HFFc6 (cell line): ENCODE measurements at regions not wholly inside any gene's neighbourhood (a gene's known extent, or its start where the extent isn't known, plus 50 kb on each side); places are given as distances from the start of the nearest gene placed in this dataset.

Experiments
- DNase-seq: peaks from one replicate; pipeline ENCODE4 v3.0.0-alpha.2; 2018
- H3K27ac Mint-ChIP-seq: 2 replicates; pipeline ENCODE4 v1.8.0; 2020; ENCODE audit warnings: mild to moderate bottlenecking, mixed read lengths
- H3K27me3 Mint-ChIP-seq: 2 replicates; pipeline ENCODE4 v1.8.0; 2021; ENCODE audit warnings: mild to moderate bottlenecking, moderate library complexity, mixed read lengths; ENCODE audit not compliant: insufficient read depth
- H3K36me3 Mint-ChIP-seq: 2 replicates; pipeline ENCODE4 v1.8.0; 2021; ENCODE audit warnings: low read depth, mixed read lengths
- H3K4me1 Mint-ChIP-seq: 2 replicates; pipeline ENCODE4 v1.8.0; 2020; ENCODE audit warnings: low read depth, mixed read lengths
- H3K4me3 Mint-ChIP-seq: 2 replicates; pipeline ENCODE4 v1.8.0; 2020; ENCODE audit warnings: mild to moderate bottlenecking, moderate library complexity, mixed read lengths
- H3K9me3 Mint-ChIP-seq: 2 replicates; pipeline ENCODE4 v1.8.0; 2020; ENCODE audit warnings: mild to moderate bottlenecking, mixed read lengths
- TF ChIP-seq, protein P1 (sequence below): fragments of 200-600 bp; sonication (generic); IDR thresholded peaks from 2 replicates; pipeline ENCODE4 v1.5.0; 2021; ENCODE audit warnings: antibody characterized with exemption, mild to moderate bottlenecking

DNA sequence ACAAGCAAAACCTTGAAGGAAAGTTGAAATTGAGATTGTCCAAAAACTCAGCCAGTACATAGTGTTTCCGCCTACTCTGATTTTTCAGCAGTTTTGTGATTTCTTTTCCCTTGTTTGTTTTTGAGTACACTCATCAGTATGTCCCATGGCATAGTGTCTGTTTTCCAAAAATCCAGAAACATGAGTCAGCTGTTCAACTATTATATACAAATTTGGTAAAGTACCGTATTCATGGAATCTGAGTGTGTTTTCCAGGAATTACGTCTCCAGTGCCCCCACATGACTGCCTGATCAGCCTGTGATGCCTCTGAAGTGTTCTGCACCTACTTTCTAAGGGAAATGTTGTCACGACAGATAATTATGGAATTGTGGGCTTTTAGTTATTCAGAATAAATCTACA, 186.8 kb downstream of the LTN1 start:
- H3K9me3 Mint-ChIP-seq = peaks cover 6% of the 10 kb centered on the region
- H3K27me3 Mint-ChIP-seq = peaks cover 5% of the 10 kb centered on the region; the same call in 1 of the 2 replicates
- peak overlapping the region; percentile 62 for H3K4me3 Mint-ChIP-seq
- H3K4me1 Mint-ChIP-seq = peaks cover 38% of the 10 kb centered on the region
- peak overlapping the region; percentile 63 for H3K27ac Mint-ChIP-seq
- TF ChIP-seq, protein P1, sequence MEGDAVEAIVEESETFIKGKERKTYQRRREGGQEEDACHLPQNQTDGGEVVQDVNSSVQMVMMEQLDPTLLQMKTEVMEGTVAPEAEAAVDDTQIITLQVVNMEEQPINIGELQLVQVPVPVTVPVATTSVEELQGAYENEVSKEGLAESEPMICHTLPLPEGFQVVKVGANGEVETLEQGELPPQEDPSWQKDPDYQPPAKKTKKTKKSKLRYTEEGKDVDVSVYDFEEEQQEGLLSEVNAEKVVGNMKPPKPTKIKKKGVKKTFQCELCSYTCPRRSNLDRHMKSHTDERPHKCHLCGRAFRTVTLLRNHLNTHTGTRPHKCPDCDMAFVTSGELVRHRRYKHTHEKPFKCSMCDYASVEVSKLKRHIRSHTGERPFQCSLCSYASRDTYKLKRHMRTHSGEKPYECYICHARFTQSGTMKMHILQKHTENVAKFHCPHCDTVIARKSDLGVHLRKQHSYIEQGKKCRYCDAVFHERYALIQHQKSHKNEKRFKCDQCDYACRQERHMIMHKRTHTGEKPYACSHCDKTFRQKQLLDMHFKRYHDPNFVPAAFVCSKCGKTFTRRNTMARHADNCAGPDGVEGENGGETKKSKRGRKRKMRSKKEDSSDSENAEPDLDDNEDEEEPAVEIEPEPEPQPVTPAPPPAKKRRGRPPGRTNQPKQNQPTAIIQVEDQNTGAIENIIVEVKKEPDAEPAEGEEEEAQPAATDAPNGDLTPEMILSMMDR = no peak
- DNase-seq = peak; percentile 78
- no peaks in the 10 kb centered on the region; the same call in 1 of the 2 replicates for H3K36me3 Mint-ChIP-seq

DNA sequence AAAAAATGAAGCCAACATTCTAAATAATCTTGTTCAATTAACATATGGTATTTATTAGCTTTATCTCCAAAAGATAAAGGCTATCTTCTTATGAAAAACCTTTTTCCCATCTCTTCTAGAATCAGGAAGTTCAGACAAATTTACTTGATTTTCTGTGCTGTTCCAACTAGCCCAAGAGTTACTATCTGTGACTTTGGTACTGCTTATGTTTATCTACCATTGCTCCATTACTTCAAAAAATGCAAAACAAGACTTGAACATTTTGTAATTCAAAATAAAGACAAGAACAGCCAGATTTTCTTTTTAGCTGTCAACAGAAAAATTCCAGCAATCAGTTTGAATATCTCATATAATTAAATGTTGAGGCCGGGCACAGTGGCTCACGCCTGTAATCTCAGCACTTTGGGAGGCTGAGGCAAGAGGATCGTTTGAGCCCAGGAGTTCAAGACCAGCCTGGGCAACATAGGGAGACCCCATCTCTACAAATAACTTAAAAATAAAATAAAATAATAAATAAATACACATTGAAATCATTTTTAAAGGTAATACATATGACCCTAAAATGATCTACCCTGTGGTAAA, 188.5 kb downstream of the LTN1 start:
- Mint-ChIP-seq H3K36me3 (no peaks in the 10 kb centered on the region; the same call in 1 of the 2 replicates), H3K9me3 (peaks cover 6% of the 10 kb centered on the region), H3K4me1 (peaks cover 38% of the 10 kb centered on the region), H3K4me3 (no peak overlapping the region), H3K27ac (no peak overlapping the region), H3K27me3 (peaks cover 5% of the 10 kb centered on the region; the same call in 1 of the 2 replicates)
- no peak for DNase-seq
- TF ChIP-seq, protein P1 = no peak

DNA sequence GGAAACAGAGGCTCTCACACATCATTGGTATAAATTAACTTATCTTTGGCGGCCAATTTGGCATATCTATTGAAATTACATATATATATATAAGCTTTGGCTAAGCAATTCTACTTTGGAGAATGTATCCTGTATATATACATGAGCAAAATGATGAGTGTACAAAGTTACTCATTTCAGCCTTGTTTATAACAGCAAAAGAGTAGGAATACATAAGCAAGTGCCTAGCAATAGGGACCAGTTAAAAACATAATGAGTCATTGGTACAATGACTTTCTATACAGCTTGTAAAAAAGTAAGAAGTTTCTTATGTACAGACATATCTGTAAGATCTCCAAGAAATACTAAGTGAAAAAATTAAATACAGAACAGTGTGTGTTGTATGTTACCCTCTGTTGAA, 190.8 kb downstream of the LTN1 start:
- no peaks in the 10 kb centered on the region for H3K9me3 Mint-ChIP-seq
- H3K4me1 Mint-ChIP-seq = peaks cover 44% of the 10 kb centered on the region
- H3K27me3 Mint-ChIP-seq = peaks cover 3% of the 10 kb centered on the region; the same call in 1 of the 2 replicates
- peak; percentile 44 for DNase-seq
- TF ChIP-seq, protein P1 = no peak
- H3K36me3 Mint-ChIP-seq = no peaks in the 10 kb centered on the region
- no peak overlapping the region for H3K27ac Mint-ChIP-seq
- no peak overlapping the region for H3K4me3 Mint-ChIP-seq

DNA sequence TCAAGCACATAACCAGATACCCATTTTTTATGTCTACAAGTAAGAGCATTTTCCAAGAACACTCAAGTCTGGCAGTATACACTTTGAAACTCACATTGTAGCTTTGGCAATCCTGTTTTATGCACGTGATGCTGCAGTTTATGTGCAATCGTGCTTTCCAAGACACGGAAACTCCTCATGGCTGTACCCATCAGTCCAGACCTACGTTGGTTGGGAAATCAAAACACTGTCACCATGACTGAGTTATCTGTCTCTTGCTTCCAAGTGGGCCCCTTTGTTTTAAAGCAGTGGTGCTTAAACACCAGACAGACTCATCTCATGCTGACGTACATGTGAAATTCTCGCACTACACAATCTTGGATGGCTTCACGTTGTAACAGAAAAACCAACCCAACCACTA, 192.8 kb downstream of the LTN1 start:
- Mint-ChIP-seq H3K36me3 (no peaks in the 10 kb centered on the region), H3K4me1 (peaks cover 29% of the 10 kb centered on the region), H3K4me3 (no peak overlapping the region), H3K27me3 (no peaks in the 10 kb centered on the region; the same call in 1 of the 2 replicates), H3K9me3 (no peaks in the 10 kb centered on the region), H3K27ac (no peak overlapping the region)
- DNase-seq = no peak
- TF ChIP-seq, protein P1 = no peak

DNA sequence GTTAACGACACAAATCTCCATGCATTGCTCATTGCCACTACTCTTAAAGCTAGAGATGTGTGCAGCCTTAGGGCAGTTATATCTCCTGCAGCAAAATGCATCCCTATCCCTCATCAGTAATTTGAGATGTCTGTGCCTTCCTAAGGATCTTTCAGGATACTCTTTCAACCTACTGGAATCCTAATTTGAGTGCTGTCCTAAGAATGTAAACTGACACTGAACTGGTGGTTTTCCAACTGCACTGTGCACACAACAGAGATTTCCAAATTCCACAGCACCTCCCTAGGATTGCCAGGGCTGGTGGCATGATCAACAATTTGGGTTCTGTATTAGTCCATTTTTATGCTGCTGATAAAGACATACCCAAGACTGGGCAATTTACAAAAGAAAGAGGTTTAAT, 193.9 kb downstream of the LTN1 start:
- peak; percentile 18 for DNase-seq
- peaks cover 29% of the 10 kb centered on the region for H3K4me1 Mint-ChIP-seq
- no peaks in the 10 kb centered on the region; the same call in 1 of the 2 replicates for H3K27me3 Mint-ChIP-seq
- no peaks in the 10 kb centered on the region for H3K36me3 Mint-ChIP-seq
- no peak overlapping the region for H3K27ac Mint-ChIP-seq
- H3K4me3 Mint-ChIP-seq = no peak overlapping the region
- TF ChIP-seq, protein P1 = no peak
- H3K9me3 Mint-ChIP-seq = no peaks in the 10 kb centered on the region
